ENCODE measurements at regions not wholly inside any gene's neighbourhood (a gene's known extent, or its start where the extent isn't known, plus 50 kb on each side); places are given as distances from the start of the nearest gene placed in this dataset.

DNA sequence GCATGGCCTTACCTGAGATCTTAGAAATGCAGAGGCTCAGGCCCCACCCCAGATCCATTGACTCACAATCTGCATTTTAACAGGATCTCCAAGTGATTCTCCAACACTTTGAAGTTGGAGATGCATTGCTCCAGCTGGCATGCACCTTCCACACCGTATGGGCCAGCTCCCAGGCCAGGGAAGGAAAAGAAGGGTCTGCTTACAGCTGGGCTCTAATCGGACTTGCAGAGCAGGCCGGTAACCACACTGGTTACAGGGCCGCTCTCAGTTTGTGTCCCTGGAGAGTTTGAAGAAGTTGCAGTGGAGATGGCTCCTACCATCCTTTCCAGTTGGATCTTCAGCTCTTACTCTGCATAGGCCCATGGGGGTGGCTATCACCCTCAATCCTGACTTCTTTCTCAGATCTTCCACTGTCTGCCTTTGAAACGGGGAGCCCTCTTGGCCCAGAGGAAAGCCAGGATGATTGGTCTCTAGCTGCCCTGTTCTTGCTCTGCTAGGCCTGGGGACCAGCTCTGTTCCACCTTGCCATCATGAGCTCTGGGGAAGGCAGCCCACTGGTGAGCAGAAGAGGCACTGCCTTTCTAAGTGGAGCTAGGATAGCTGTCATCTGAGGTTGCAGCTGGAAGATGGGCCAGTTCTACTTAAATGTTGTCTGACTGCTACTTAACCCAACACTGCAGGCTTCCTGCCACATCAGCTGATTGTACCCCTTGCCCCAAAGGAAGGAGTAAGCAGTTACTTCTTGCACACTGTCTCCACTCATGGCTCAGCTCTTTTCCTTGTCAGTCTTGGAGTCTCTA is 105.6 kb upstream of the NAV2 start:
- Histone ChIP-seq H3K27ac (ENCODE audit: low read length) (no peak overlapping the region), H3K36me3 (replicated peaks; ENCODE audit: low read depth, low read length) (no peaks in the 10 kb centered on the region), H3K27me3 (ENCODE audit: low read depth, low read length) (peaks cover 7% of the 10 kb centered on the region; the same call in 1 of the 2 replicates), H3K9ac (ENCODE audit: low read length) (no peak overlapping the region), H2AFZ (ENCODE audit: low read depth, low read length) (no peak overlapping the region), H4K20me1 (ENCODE audit: insufficient read depth, low read length) (no peaks in the 10 kb centered on the region), H3K4me1 (ENCODE audit: low read length) (no peaks in the 10 kb centered on the region), H3K4me2 (ENCODE audit: low read length) (no peak overlapping the region), H3K9me3 (ENCODE audit: insufficient read depth, low read length) (no peaks in the 10 kb centered on the region; the same call in 1 of the 2 replicates), H3K79me2 (ENCODE audit: low read length) (no peaks in the 10 kb centered on the region), H3K4me3 (ENCODE audit: low read length) (no peak overlapping the region)
- TF ChIP-seq CTCF (IDR thresholded peaks at IDR 0.05; ENCODE audit: low read depth, low read length), result no peak
- TF ChIP-seq EZH2phosphoT487 (IDR thresholded peaks at IDR 0.05; ENCODE audit: low read depth), result no peak

DNA sequence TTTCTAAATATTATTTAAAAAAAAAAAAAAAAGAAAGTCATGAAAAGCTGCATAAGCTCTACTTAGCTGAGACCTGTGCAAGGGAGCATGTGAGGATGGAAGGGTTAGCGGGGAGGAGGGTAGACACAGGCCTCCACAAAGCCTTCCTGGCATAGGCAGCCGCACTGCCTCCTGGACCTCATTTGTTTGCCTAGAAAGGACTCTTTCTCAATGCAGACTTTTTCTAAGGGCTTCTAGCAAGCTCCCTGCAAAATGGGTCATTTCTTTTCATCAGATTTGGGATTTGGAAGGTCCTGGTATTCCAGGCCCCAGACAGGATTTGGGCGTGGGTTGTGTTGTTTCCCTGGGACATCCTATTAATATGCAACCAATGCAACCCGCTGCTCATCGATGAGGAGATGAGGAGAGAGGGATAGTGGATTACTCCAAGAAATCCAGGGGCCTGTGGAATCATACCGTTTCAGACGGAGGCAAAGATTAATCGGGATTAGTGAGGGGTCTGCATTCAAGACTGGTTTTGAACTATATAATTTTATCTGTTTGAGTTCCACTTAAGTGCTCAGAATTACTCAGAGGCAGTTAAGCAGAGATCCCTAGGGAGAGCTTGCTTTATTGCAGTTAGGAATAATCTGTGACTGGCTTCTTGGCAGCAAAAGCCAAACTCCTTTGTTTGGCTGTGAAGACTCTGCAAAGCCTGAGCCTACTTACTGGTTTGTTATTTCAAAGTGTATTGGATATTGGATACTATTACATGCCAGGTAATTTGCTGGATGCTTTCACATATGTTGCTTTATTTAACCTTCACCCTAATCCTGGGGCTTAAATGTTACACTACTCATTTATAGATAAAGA is 106.9 kb upstream of the NAV2 start:
- no peak overlapping the region for H3K4me2 ChIP-seq (ENCODE audit: low read length)
- H3K4me3 ChIP-seq (ENCODE audit: low read length), result no peak overlapping the region
- H3K36me3 ChIP-seq (replicated peaks; ENCODE audit: low read depth, low read length), result no peaks in the 10 kb centered on the region
- no peaks in the 10 kb centered on the region; the same call in 1 of the 2 replicates for H3K9me3 ChIP-seq (ENCODE audit: insufficient read depth, low read length)
- H3K9ac ChIP-seq (ENCODE audit: low read length), result no peak overlapping the region
- H3K27me3 ChIP-seq (ENCODE audit: low read depth, low read length), result peaks cover 14% of the 10 kb centered on the region; the same call in 1 of the 2 replicates
- H3K79me2 ChIP-seq (ENCODE audit: low read length), result no peaks in the 10 kb centered on the region
- TF ChIP-seq EZH2phosphoT487 (IDR thresholded peaks at IDR 0.05; ENCODE audit: low read depth), result no peak
- TF ChIP-seq CTCF (IDR thresholded peaks at IDR 0.05; ENCODE audit: low read depth, low read length), result no peak
- H4K20me1 ChIP-seq (ENCODE audit: insufficient read depth, low read length), result no peaks in the 10 kb centered on the region
- no peak overlapping the region for H2AFZ ChIP-seq (ENCODE audit: low read depth, low read length)
- H3K4me1 ChIP-seq (ENCODE audit: low read length), result no peaks in the 10 kb centered on the region
- H3K27ac ChIP-seq (ENCODE audit: low read length), result no peak overlapping the region

- Histone ChIP-seq H3K27ac (ENCODE audit: low read length) (no peak overlapping the region), H3K9ac (ENCODE audit: low read length) (no peak overlapping the region), H3K27me3 (ENCODE audit: low read depth, low read length) (peaks cover 20% of the 10 kb centered on the region; the same call in 1 of the 2 replicates), H3K9me3 (ENCODE audit: insufficient read depth, low read length) (no peaks in the 10 kb centered on the region; the same call in 1 of the 2 replicates), H3K4me1 (ENCODE audit: low read length) (no peaks in the 10 kb centered on the region), H3K36me3 (replicated peaks; ENCODE audit: low read depth, low read length) (no peaks in the 10 kb centered on the region), H3K4me2 (ENCODE audit: low read length) (no peak overlapping the region), H2AFZ (ENCODE audit: low read depth, low read length) (no peak overlapping the region), H4K20me1 (ENCODE audit: insufficient read depth, low read length) (no peaks in the 10 kb centered on the region), H3K4me3 (ENCODE audit: low read length) (no peak overlapping the region), H3K79me2 (ENCODE audit: low read length) (no peaks in the 10 kb centered on the region)
- TF ChIP-seq CTCF (IDR thresholded peaks at IDR 0.05; ENCODE audit: low read depth, low read length) (no peak), EZH2phosphoT487 (IDR thresholded peaks at IDR 0.05; ENCODE audit: low read depth) (no peak)
Observed at GRCh38 chr11:19604679-19605375, 107.8 kb upstream of the NAV2 start.
